EL (cell line): ENCODE measurements at regions not wholly inside any gene's neighbourhood (a gene's known extent, or its start where the extent isn't known, plus 50 kb on each side); places are given as distances from the start of the nearest gene placed in this dataset.
"Not testable (repeated sequence)": the region's sequence is repeated elsewhere in the genome, so short reads cannot be mapped to it uniquely, and the experiment has no call there.

Experiments used
- DNase-seq: peaks from one replicate; pipeline ENCODE4 v3.0.0-alpha.2; 2016

- no peak for DNase-seq
These were observed 1042.9 kb downstream of the UQCRFS1 start for GRCh38 chr19:28170066-28170465.

GRCh38 chr19:28169168-28169887, 1043.6 kb downstream of the UQCRFS1 start:
- DNase-seq: no peak

GRCh38 chr19:28168557-28168956, 1044.4 kb downstream of the UQCRFS1 start:
- no peak for DNase-seq

- no peak for DNase-seq
These were observed 1046.9 kb downstream of the UQCRFS1 start for GRCh38 chr19:28166025-28166424.

GRCh38 chr19:28164214-28164613, 1048.7 kb downstream of the UQCRFS1 start:
- DNase-seq: no peak

- no peak for DNase-seq
These were observed 1053.9 kb downstream of the UQCRFS1 start for GRCh38 chr19:28159065-28159464.

GRCh38 chr19:28155265-28155664, 1057.7 kb downstream of the UQCRFS1 start:
- DNase-seq: no peak

GRCh38 chr19:28154077-28154476, 1058.9 kb downstream of the UQCRFS1 start:
- no peak for DNase-seq

- DNase-seq: no peak
These were observed 1059.8 kb downstream of the UQCRFS1 start for GRCh38 chr19:28153123-28153522.

- DNase-seq: no peak
These were observed 1060.8 kb downstream of the UQCRFS1 start for GRCh38 chr19:28152195-28152594.

GRCh38 chr19:28150129-28150528, 1062.8 kb downstream of the UQCRFS1 start:
- DNase-seq: no peak

GRCh38 chr19:28148554-28148953, 1064.4 kb downstream of the UQCRFS1 start:
- no peak for DNase-seq

- no peak for DNase-seq
These were observed 1070.7 kb downstream of the UQCRFS1 start for GRCh38 chr19:28142258-28142657.

- no peak for DNase-seq
These were observed 1072.8 kb downstream of the UQCRFS1 start for GRCh38 chr19:28140201-28140600.

GRCh38 chr19:28137772-28138171, 1075.2 kb downstream of the UQCRFS1 start:
- DNase-seq: no peak

- no peak for DNase-seq
These were observed 1076.2 kb downstream of the UQCRFS1 start for GRCh38 chr19:28136796-28137195.

- no peak for DNase-seq
These were observed 1077.1 kb downstream of the UQCRFS1 start for GRCh38 chr19:28135825-28136224.

GRCh38 chr19:28134311-28134710, 1078.6 kb downstream of the UQCRFS1 start:
- DNase-seq: no peak

GRCh38 chr19:28130881-28131280, 1082.1 kb downstream of the UQCRFS1 start:
- DNase-seq: not testable (repeated sequence)

- DNase-seq: no peak
These were observed 1082.9 kb downstream of the UQCRFS1 start for GRCh38 chr19:28130066-28130511.

- no peak for DNase-seq
These were observed 1084.6 kb downstream of the UQCRFS1 start for GRCh38 chr19:28128341-28128740.

- no peak for DNase-seq
These were observed 1086.6 kb downstream of the UQCRFS1 start for GRCh38 chr19:28126135-28126898.

- DNase-seq: no peak
These were observed 1090.2 kb downstream of the UQCRFS1 start for GRCh38 chr19:28122734-28123133.

GRCh38 chr19:28118235-28118634, 1094.7 kb downstream of the UQCRFS1 start:
- DNase-seq: no peak
